H9 (cell line): ENCODE measurements at regions not wholly inside any gene's neighbourhood (a gene's known extent, or its start where the extent isn't known, plus 50 kb on each side); places are given as distances from the start of the nearest gene placed in this dataset.
A peak's percentile ranks its signal among the peaks of the same experiment; 100 is the strongest.

Source experiments
- DNase-seq: peaks from one replicate; pipeline ENCODE4 v3.0.0-alpha.2; 2017
- H2AFZ ChIP-seq: one replicate; pipeline ENCODE4 v1.6.1; 2013; ENCODE audit warnings: mild to moderate bottlenecking, low read length, control low read depth, moderate library complexity
- H2AK5ac ChIP-seq: 2 replicates; pipeline ENCODE4 v1.6.1; 2013; ENCODE audit warnings: low read length, control low read depth, mixed read lengths; ENCODE audit not compliant: insufficient read length
- H2BK120ac ChIP-seq: one replicate; pipeline ENCODE4 v1.6.1; 2013; ENCODE audit warnings: low read depth, mild to moderate bottlenecking, low read length, control low read depth, inconsistent platforms; ENCODE audit not compliant: poor library complexity, severe bottlenecking
- H2BK12ac ChIP-seq: 2 replicates; pipeline ENCODE4 v1.6.1; 2013; ENCODE audit warnings: low read length, control low read depth, mixed read lengths, low read depth; ENCODE audit not compliant: insufficient read length
- H2BK15ac ChIP-seq: 2 replicates; pipeline ENCODE4 v1.6.1; 2013; ENCODE audit warnings: low read depth, low read length, control low read depth
- H2BK20ac ChIP-seq: one replicate; pipeline ENCODE4 v1.6.1; 2013; ENCODE audit warnings: low read depth, mild to moderate bottlenecking, low read length, control low read depth, inconsistent platforms; ENCODE audit not compliant: poor library complexity, severe bottlenecking
- H2BK5ac ChIP-seq: 2 replicates; pipeline ENCODE4 v1.6.1; 2013; ENCODE audit warnings: low read length, control low read depth, mixed read lengths; ENCODE audit not compliant: insufficient read length
- H3K14ac ChIP-seq: 2 replicates; pipeline ENCODE4 v1.6.1; 2013; ENCODE audit warnings: low read length, control low read depth; ENCODE audit not compliant: insufficient read depth
- H3K18ac ChIP-seq: 2 replicates; pipeline ENCODE4 v1.6.1; 2013; ENCODE audit warnings: low read depth, mild to moderate bottlenecking, mixed read lengths, low read length, control low read depth; ENCODE audit not compliant: insufficient read length
- H3K23ac ChIP-seq: 2 replicates; pipeline ENCODE4 v1.6.1; 2013; ENCODE audit warnings: low read length, control low read depth, mixed read lengths, low read depth; ENCODE audit not compliant: insufficient read length
- H3K23me2 ChIP-seq: 2 replicates; pipeline ENCODE4 v1.6.1; 2013; ENCODE audit warnings: low read depth, mild to moderate bottlenecking, mixed read lengths, low read length, control low read depth; ENCODE audit not compliant: insufficient read length, poor library complexity, severe bottlenecking
- H3K27ac ChIP-seq: 2 replicates; pipeline ENCODE4 v1.5.1; 2013; ENCODE audit warnings: low read length, control low read depth, mixed read lengths, low read depth; ENCODE audit not compliant: insufficient read length
- H3K27me3 ChIP-seq: 2 replicates; pipeline ENCODE4 v1.6.1; 2013; ENCODE audit warnings: low read length, control low read depth, inconsistent platforms; ENCODE audit not compliant: insufficient read depth
- H3K4ac ChIP-seq: 2 replicates; pipeline ENCODE4 v1.6.1; 2013; ENCODE audit warnings: low read depth, mild to moderate bottlenecking, control low read depth, inconsistent platforms, low read length, moderate library complexity
- H3K4me1 ChIP-seq: 2 replicates; pipeline ENCODE4 v1.6.1; 2013; ENCODE audit warnings: low read length, control low read depth, inconsistent platforms; ENCODE audit not compliant: insufficient read depth
- H3K4me2 ChIP-seq: 2 replicates; pipeline ENCODE4 v1.6.1; 2013; ENCODE audit warnings: low read length, control low read depth, mixed read lengths; ENCODE audit not compliant: insufficient read length, insufficient read depth
- H3K56ac ChIP-seq: 2 replicates; pipeline ENCODE4 v1.6.1; 2013; ENCODE audit warnings: low read depth, mild to moderate bottlenecking, mixed read lengths, low read length, control low read depth; ENCODE audit not compliant: insufficient read length
- H3K79me1 ChIP-seq: 2 replicates; pipeline ENCODE4 v1.6.1; 2013; ENCODE audit warnings: low read depth, mild to moderate bottlenecking, moderate library complexity, low read length, control low read depth, inconsistent platforms; ENCODE audit not compliant: insufficient read depth, poor library complexity, severe bottlenecking
- H3K79me2 ChIP-seq: 2 replicates; pipeline ENCODE4 v1.6.1; 2013; ENCODE audit warnings: low read length, control low read depth, inconsistent platforms; ENCODE audit not compliant: insufficient read depth
- H3K9ac ChIP-seq: 2 replicates; pipeline ENCODE4 v1.6.1; 2013; ENCODE audit warnings: low read length, control low read depth, mixed read lengths; ENCODE audit not compliant: insufficient read length; ENCODE audit errors: extremely low read depth
- H3K9me3 ChIP-seq: one replicate; pipeline ENCODE4 v1.6.1; 2013; ENCODE audit warnings: low read depth, low read length, inconsistent platforms; ENCODE audit not compliant: control insufficient read depth
- H3T11ph ChIP-seq: one replicate; pipeline ENCODE4 v1.6.1; 2013; ENCODE audit warnings: mild to moderate bottlenecking, low read length, control low read depth, inconsistent platforms
- H4K20me1 ChIP-seq: one replicate; pipeline ENCODE4 v1.6.1; 2013; ENCODE audit not compliant: control insufficient read depth, insufficient read length, insufficient read depth
- H4K5ac ChIP-seq: 2 replicates; pipeline ENCODE4 v1.6.1; 2013; ENCODE audit warnings: low read depth, mild to moderate bottlenecking, mixed read lengths, low read length, control low read depth; ENCODE audit not compliant: insufficient read length
- H4K8ac ChIP-seq: replicated peaks from 2 replicates; pipeline ENCODE4 v1.6.1; 2013; ENCODE audit warnings: low read length, control low read depth, mixed read lengths, low read depth; ENCODE audit not compliant: insufficient read length
- H4K91ac ChIP-seq: 2 replicates; pipeline ENCODE4 v1.6.1; 2013; ENCODE audit warnings: low read depth, mild to moderate bottlenecking, moderate library complexity, mixed read lengths, low read length, control low read depth; ENCODE audit not compliant: insufficient read length
- H3K27ac Mint-ChIP-seq, 3 experiments: 2 replicates in 2 of 3; 3 replicates in 1 of 3; pipeline ENCODE4 v1.8.0; 2020 to 2021; ENCODE audit warnings: mixed read lengths in 3 of 3, mild to moderate bottlenecking in 1 of 3, moderate library complexity in 1 of 3
- H3K27me3 Mint-ChIP-seq: 2 replicates; pipeline ENCODE4 v1.8.0; 2021; ENCODE audit warnings: low read depth, mild to moderate bottlenecking, moderate library complexity, mixed read lengths
- H3K36me3 Mint-ChIP-seq, 3 experiments: 2 replicates in 2 of 3; 3 replicates in 1 of 3; pipeline ENCODE4 v1.8.0; 2020 to 2021; ENCODE audit warnings: low read depth in 3 of 3, mixed read lengths in 3 of 3; ENCODE audit not compliant: insufficient read depth in 1 of 3
- H3K4me1 Mint-ChIP-seq, 2 experiments: 2 replicates each; pipeline ENCODE4 v1.8.0; 2020; ENCODE audit warnings: mixed read lengths in 2 of 2
- H3K4me3 Mint-ChIP-seq, 2 experiments: 2 replicates in 1 of 2; 3 replicates in 1 of 2; pipeline ENCODE4 v1.8.0; 2020 to 2021; ENCODE audit warnings: mild to moderate bottlenecking in 2 of 2, mixed read lengths in 2 of 2, moderate library complexity in 1 of 2
- H3K9me3 Mint-ChIP-seq, 2 experiments: 2 replicates in 1 of 2; 3 replicates in 1 of 2; pipeline ENCODE4 v1.8.0; 2020; ENCODE audit warnings: mild to moderate bottlenecking in 2 of 2, mixed read lengths in 2 of 2, moderate library complexity in 1 of 2
- WGBS: extraction: QIAGEN DNeasy Blood & Tissue Kit; methylation state at CpG from one replicate; pipeline ENCODE4 v1.1.7; 2013; ENCODE audit warnings: missing lambda C conversion rate, low lambda C conversion rate, mixed read lengths; ENCODE audit not compliant: insufficient read length; ENCODE audit errors: extremely low coverage; 5-methylcytosine and 5-hydroxymethylcytosine counted together
- TF ChIP-seq, protein P1 (sequence below): fragments of 200-600 bp; sonication (generic); conservative IDR thresholded peaks from 3 replicates; pipeline ENCODE4 v1.8.0; 2021; ENCODE audit warnings: antibody characterized with exemption, mild to moderate bottlenecking

DNA sequence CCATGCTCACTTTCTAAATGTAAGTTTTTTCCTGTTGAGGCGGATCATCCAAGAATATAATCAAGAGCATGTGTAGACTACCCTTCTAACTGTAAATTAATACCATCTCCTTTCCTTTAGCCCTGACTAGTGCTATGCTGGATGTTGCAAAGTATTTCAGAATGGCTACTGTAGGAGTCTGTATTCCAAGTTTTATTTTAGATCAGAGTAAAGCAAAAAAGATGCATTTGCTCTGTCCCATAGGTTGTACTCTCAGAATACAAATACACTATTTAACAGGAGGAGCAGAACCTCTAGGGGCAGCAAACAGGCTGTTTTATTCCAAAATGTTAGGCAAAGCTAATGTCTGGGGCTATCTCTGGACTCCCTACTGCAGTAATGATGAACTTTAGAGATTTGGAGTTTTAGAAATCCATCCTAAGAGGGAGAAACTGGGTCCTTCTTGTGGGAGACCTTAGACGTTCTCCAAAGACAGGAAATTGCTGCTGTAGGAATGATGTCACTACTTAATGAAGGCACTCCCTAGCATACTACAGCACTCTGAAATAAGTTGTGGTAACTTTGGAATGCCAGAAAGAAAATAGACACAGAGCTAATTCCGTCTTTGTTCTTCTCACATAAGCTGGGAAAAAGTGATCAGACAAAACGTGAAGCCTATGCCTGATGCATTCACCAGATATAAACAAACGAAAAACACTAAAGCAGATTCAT, 392.4 kb upstream of the HS3ST5 start:
- Histone ChIP-seq H3K4me1 (no peaks in the 10 kb centered on the region; the same call in 1 of the 2 replicates), H2AFZ (no peak overlapping the region), H3K4ac (no peak overlapping the region), H3K9me3 (no peaks in the 10 kb centered on the region), H2BK120ac (no peak overlapping the region), H3K56ac (no peak overlapping the region), H2AK5ac (no peak overlapping the region), H3K79me2 (no peaks in the 10 kb centered on the region), H4K20me1 (no peaks in the 10 kb centered on the region), H3K23me2 (no peaks in the 10 kb centered on the region), H2BK20ac (no peak overlapping the region), H4K8ac (no peak overlapping the region), H3K14ac (no peak overlapping the region), H4K5ac (no peak overlapping the region), H2BK12ac (no peak overlapping the region), H2BK5ac (no peak overlapping the region), H4K91ac (no peak overlapping the region), H3K9ac (no peak overlapping the region), H3T11ph (no peak overlapping the region), H3K18ac (no peak overlapping the region), H3K27ac (no peak overlapping the region), H3K27me3 (no peaks in the 10 kb centered on the region), H3K23ac (no peak overlapping the region), H3K79me1 (no peaks in the 10 kb centered on the region), H3K4me2 (no peak overlapping the region), H2BK15ac (no peak overlapping the region)
- WGBS: no CpG with 5 or more reads among the region's 5 CpGs
- TF ChIP-seq, protein P1, sequence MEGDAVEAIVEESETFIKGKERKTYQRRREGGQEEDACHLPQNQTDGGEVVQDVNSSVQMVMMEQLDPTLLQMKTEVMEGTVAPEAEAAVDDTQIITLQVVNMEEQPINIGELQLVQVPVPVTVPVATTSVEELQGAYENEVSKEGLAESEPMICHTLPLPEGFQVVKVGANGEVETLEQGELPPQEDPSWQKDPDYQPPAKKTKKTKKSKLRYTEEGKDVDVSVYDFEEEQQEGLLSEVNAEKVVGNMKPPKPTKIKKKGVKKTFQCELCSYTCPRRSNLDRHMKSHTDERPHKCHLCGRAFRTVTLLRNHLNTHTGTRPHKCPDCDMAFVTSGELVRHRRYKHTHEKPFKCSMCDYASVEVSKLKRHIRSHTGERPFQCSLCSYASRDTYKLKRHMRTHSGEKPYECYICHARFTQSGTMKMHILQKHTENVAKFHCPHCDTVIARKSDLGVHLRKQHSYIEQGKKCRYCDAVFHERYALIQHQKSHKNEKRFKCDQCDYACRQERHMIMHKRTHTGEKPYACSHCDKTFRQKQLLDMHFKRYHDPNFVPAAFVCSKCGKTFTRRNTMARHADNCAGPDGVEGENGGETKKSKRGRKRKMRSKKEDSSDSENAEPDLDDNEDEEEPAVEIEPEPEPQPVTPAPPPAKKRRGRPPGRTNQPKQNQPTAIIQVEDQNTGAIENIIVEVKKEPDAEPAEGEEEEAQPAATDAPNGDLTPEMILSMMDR: peak; percentile 49
- Mint-ChIP-seq H3K9me3 (no peaks in the 10 kb centered on the region), H3K4me1 (no peaks in the 10 kb centered on the region), H3K27me3 (no peaks in the 10 kb centered on the region), H3K4me3 (no peak overlapping the region), H3K36me3 (no peaks in the 10 kb centered on the region), H3K27ac (no peak overlapping the region)
- DNase-seq: no peak
